CD14-positive monocyte (primary cell): ENCODE measurements at regions not wholly inside any gene's neighbourhood (a gene's known extent, or its start where the extent isn't known, plus 50 kb on each side); places are given as distances from the start of the nearest gene placed in this dataset.

ENCODE experiments used
- DNase-seq, 3 donors: peaks; one replicate each; pipeline ENCODE4 v3.0.0-alpha.2; 2011 to 2022
- H2AFZ ChIP-seq: 2 replicates; pipeline ENCODE4 v1.6.0; 2012; ENCODE audit warnings: mild to moderate bottlenecking, low read depth, low read length, inconsistent platforms; ENCODE audit not compliant: insufficient read depth, poor library complexity, severe bottlenecking
- H3K27ac ChIP-seq, 2 donors: 1 replicate in 1 of 2; 2 replicates in 1 of 2; pipeline ENCODE4 v1.5.1; 2012 to 2013; ENCODE audit warnings: low read length in 2 of 2, control low read depth in 1 of 2, inconsistent platforms in 1 of 2, low read depth in 1 of 2, mild to moderate bottlenecking in 1 of 2
- H3K27me3 ChIP-seq, 2 donors: one replicate each; pipeline versions ENCODE4 v1.6.0 to v1.6.1; 2011 to 2013; ENCODE audit warnings: low read length in 2 of 2; ENCODE audit not compliant: control insufficient read depth in 2 of 2, insufficient read depth in 2 of 2
- H3K36me3 ChIP-seq, 2 donors: replicated peaks in 1 of 2; 1 replicate in 1 of 2; 2 replicates in 1 of 2; pipeline versions ENCODE4 v1.5.1 to v1.6.1; 2012 to 2013; ENCODE audit warnings: low read length in 2 of 2, control low read depth in 1 of 2, inconsistent platforms in 1 of 2, mild to moderate bottlenecking in 1 of 2; ENCODE audit not compliant: insufficient read depth in 2 of 2, control insufficient read depth in 1 of 2
- H3K4me1 ChIP-seq, 2 donors: 1 replicate in 1 of 2; 2 replicates in 1 of 2; pipeline versions ENCODE4 v1.5.1 to v1.6.1; 2012 to 2013; ENCODE audit warnings: low read length in 2 of 2, control low read depth in 1 of 2, inconsistent platforms in 1 of 2, mild to moderate bottlenecking in 1 of 2, moderate library complexity in 1 of 2; ENCODE audit not compliant: insufficient read depth in 2 of 2, control insufficient read depth in 1 of 2
- H3K4me2 ChIP-seq: replicated peaks from 2 replicates; pipeline ENCODE3; 2012; ENCODE audit warnings: low read length, moderate library complexity, mild to moderate bottlenecking; ENCODE audit not compliant: poor library complexity, severe bottlenecking; ENCODE audit errors: extremely low read depth
- H3K4me3 ChIP-seq, 3 experiments: fragments of 200-600 bp in 1 of 3; sonication (generic) in 1 of 3; replicated peaks in 1 of 3; 1 replicate in 2 of 3; 2 replicates in 1 of 3; pipeline ENCODE4 v1.5.1; 2011 to 2013; ENCODE audit warnings: low read length in 3 of 3, mild to moderate bottlenecking in 3 of 3, control low read depth in 2 of 3, low read depth in 2 of 3, inconsistent platforms in 1 of 3, moderate library complexity in 1 of 3
- H3K79me2 ChIP-seq: 2 replicates; pipeline ENCODE4 v1.6.0; 2012; ENCODE audit warnings: mild to moderate bottlenecking, control low read depth, inconsistent platforms, low read length, moderate library complexity; ENCODE audit not compliant: insufficient read depth
- H3K9ac ChIP-seq: 2 replicates; pipeline ENCODE4 v1.6.0; 2017; ENCODE audit warnings: low read length, mild to moderate bottlenecking; ENCODE audit not compliant: insufficient read depth, poor library complexity, severe bottlenecking
- H3K9me3 ChIP-seq, 2 donors: replicated peaks in 1 of 2; 1 replicate in 1 of 2; 2 replicates in 1 of 2; pipeline versions ENCODE4 v1.5.1 to v1.6.1; 2012 to 2013; ENCODE audit warnings: low read length in 2 of 2, control low read depth in 1 of 2; ENCODE audit not compliant: control insufficient read depth in 1 of 2, insufficient read depth in 1 of 2
- H4K20me1 ChIP-seq: 2 replicates; pipeline ENCODE4 v1.6.0; 2012; ENCODE audit warnings: mild to moderate bottlenecking, low read length, control low read depth, moderate library complexity; ENCODE audit not compliant: insufficient read depth
- H3K27ac Mint-ChIP-seq, 7 donors: one replicate each; pipeline ENCODE4 v1.8.0; 2020; ENCODE audit warnings: mild to moderate bottlenecking in 7 of 7, mixed read lengths in 7 of 7, moderate library complexity in 6 of 7, inconsistent platforms in 2 of 7
- H3K27me3 Mint-ChIP-seq, 3 donors: one replicate each; pipeline ENCODE4 v1.8.0; 2021 to 2022; ENCODE audit warnings: low read depth in 3 of 3, mild to moderate bottlenecking in 3 of 3, mixed read lengths in 3 of 3, moderate library complexity in 3 of 3, inconsistent platforms in 1 of 3
- H3K36me3 Mint-ChIP-seq, 2 donors: one replicate each; pipeline ENCODE4 v1.8.0; 2020; ENCODE audit warnings: mixed read lengths in 2 of 2, inconsistent platforms in 1 of 2, mild to moderate bottlenecking in 1 of 2
- H3K4me1 Mint-ChIP-seq: one replicate; pipeline ENCODE4 v1.8.0; 2020; ENCODE audit warnings: mild to moderate bottlenecking, mixed read lengths
- H3K4me3 Mint-ChIP-seq, 2 donors: one replicate each; pipeline ENCODE4 v1.8.0; 2020; ENCODE audit warnings: mild to moderate bottlenecking in 2 of 2, mixed read lengths in 2 of 2, moderate library complexity in 1 of 2
- H3K9me3 Mint-ChIP-seq, 7 donors: one replicate each; pipeline ENCODE4 v1.8.0; 2020 to 2022; ENCODE audit warnings: mixed read lengths in 7 of 7, mild to moderate bottlenecking in 6 of 7, moderate library complexity in 6 of 7, inconsistent platforms in 2 of 7
- CTCF ChIP-seq: fragments of 200-600 bp; IDR thresholded peaks from one replicate; pipeline ENCODE4 v1.8.0; 2022; ENCODE audit warnings: antibody characterized with exemption, mild to moderate bottlenecking
- WGBS: methylation state at CpG from one replicate; pipeline ENCODE4 v1.1.5; 2013; ENCODE audit warnings: missing lambda C conversion rate; ENCODE audit not compliant: insufficient coverage; 5-methylcytosine and 5-hydroxymethylcytosine counted together
- intact Hi-C, 2 donors: fragments of 100-400 bp; cut with micrococcal nuclease; formaldehyde crosslinking; loops; one replicate each; pipeline versions ENCODE4 v1.15.0 to v1.15.1; 2023

- peaks cover 0 to 3% of the 10 kb centered on the region in 2 donors for H3K9me3 ChIP-seq
- WGBS, result 3% methylated on average over 54 of the region's 62 CpGs
- no peak overlapping the region for H3K9ac ChIP-seq
- DNase-seq, result no peak
- no peak overlapping the region for H2AFZ ChIP-seq
- no peak overlapping the region for H3K27ac ChIP-seq
- H4K20me1 ChIP-seq, result no peaks in the 10 kb centered on the region
- no peaks in the 10 kb centered on the region for H3K36me3 ChIP-seq
- Mint-ChIP-seq H3K9me3 (peaks cover 2 to 13% (median 6%) of the 10 kb centered on the region in 7 donors), H3K27me3 (peaks cover 16 to 29% (median 26%) of the 10 kb centered on the region in 3 donors), H3K36me3 (no peaks in the 10 kb centered on the region), H3K4me1 (no peaks in the 10 kb centered on the region), H3K27ac (no peak overlapping the region), H3K4me3 (peak overlapping the region in 1 of 2 donors; percentile 74)
- H3K4me2 ChIP-seq, result no peak overlapping the region
- TF ChIP-seq CTCF, result no peak
- H3K4me3 ChIP-seq, result no peak overlapping the region
- intact Hi-C loops, result no loop called here
- H3K27me3 ChIP-seq, result peaks cover 6 to 29% of the 10 kb centered on the region in 2 donors
- H3K4me1 ChIP-seq, result no peaks in the 10 kb centered on the region
- H3K79me2 ChIP-seq, result no peaks in the 10 kb centered on the region
Measured at GRCh38 chr7:54664235-54665228, 94.5 kb downstream of the SEC61G start.

GRCh38 chr7:54663603-54664234 is 95.3 kb downstream of the SEC61G start:
- H3K36me3 Mint-ChIP-seq, result no peaks in the 10 kb centered on the region
- H3K9me3 Mint-ChIP-seq, result peaks cover 2 to 13% (median 6%) of the 10 kb centered on the region in 7 donors
- no peak overlapping the region for H3K27ac Mint-ChIP-seq
- Histone ChIP-seq H3K4me2 (no peak overlapping the region), H2AFZ (no peak overlapping the region), H3K36me3 (no peaks in the 10 kb centered on the region), H3K9me3 (peaks cover 0 to 3% of the 10 kb centered on the region in 2 donors), H3K4me3 (no peak overlapping the region), H3K27ac (no peak overlapping the region), H3K27me3 (peaks cover 6 to 29% of the 10 kb centered on the region in 2 donors), H3K4me1 (no peaks in the 10 kb centered on the region), H3K79me2 (no peaks in the 10 kb centered on the region), H4K20me1 (no peaks in the 10 kb centered on the region), H3K9ac (no peak overlapping the region)
- peaks cover 16 to 29% (median 26%) of the 10 kb centered on the region in 3 donors for H3K27me3 Mint-ChIP-seq
- no peak for TF ChIP-seq CTCF
- WGBS, result 17% methylated on average over 11 of the region's 16 CpGs
- H3K4me1 Mint-ChIP-seq, result no peaks in the 10 kb centered on the region
- no peak for DNase-seq
- intact Hi-C loops, result no loop called here
- peak overlapping the region in 1 of 2 donors; percentile 74 for H3K4me3 Mint-ChIP-seq
